AG20443 (cell line): ENCODE measurements at regions not wholly inside any gene's neighbourhood (a gene's known extent, or its start where the extent isn't known, plus 50 kb on each side); places are given as distances from the start of the nearest gene placed in this dataset.

ENCODE experiments used
- DNase-seq: peaks from one replicate; pipeline ENCODE4 v3.0.0; 2012; ENCODE audit warnings: low spot score, mixed read lengths

GRCh38 chr2:41955316-41956043 lies 92.3 kb upstream of the PKDCC start:
- no peak for DNase-seq

GRCh38 chr2:41957431-41957830 lies 90.4 kb upstream of the PKDCC start:
- no peak for DNase-seq

- no peak for DNase-seq
These were observed 89.6 kb upstream of the PKDCC start for GRCh38 chr2:41958251-41958650.

- no peak for DNase-seq
These were observed 89.0 kb upstream of the PKDCC start for GRCh38 chr2:41958775-41959174.

GRCh38 chr2:41959760-41960159 lies 88.1 kb upstream of the PKDCC start:
- no peak for DNase-seq

- peak; percentile 29 for DNase-seq
These were observed 84.7 kb upstream of the PKDCC start for GRCh38 chr2:41962922-41963622.

GRCh38 chr2:41963661-41964525 lies 83.9 kb upstream of the PKDCC start:
- DNase-seq: peak; percentile 30

- no peak for DNase-seq
These were observed 82.5 kb upstream of the PKDCC start for GRCh38 chr2:41965173-41965908.

- peak; percentile 57 for DNase-seq
These were observed 81.9 kb upstream of the PKDCC start for GRCh38 chr2:41965909-41966295.

GRCh38 chr2:41966431-41966893 lies 81.4 kb upstream of the PKDCC start:
- DNase-seq: peak; percentile 96

- no peak for DNase-seq
These were observed 80.9 kb upstream of the PKDCC start for GRCh38 chr2:41966920-41967319.

- peak; percentile 69 for DNase-seq
These were observed 80.2 kb upstream of the PKDCC start for GRCh38 chr2:41967476-41968181.

- DNase-seq: no peak
These were observed 79.6 kb upstream of the PKDCC start for GRCh38 chr2:41968182-41968578.

- DNase-seq: peak; percentile 38
These were observed 76.7 kb upstream of the PKDCC start for GRCh38 chr2:41970988-41971660.

GRCh38 chr2:41972179-41972578 lies 75.6 kb upstream of the PKDCC start:
- no peak for DNase-seq

- DNase-seq: no peak
These were observed 75.0 kb upstream of the PKDCC start for GRCh38 chr2:41972819-41973218.

- no peak for DNase-seq
These were observed 74.0 kb upstream of the PKDCC start for GRCh38 chr2:41973871-41974270.

- DNase-seq: no peak
These were observed 66.4 kb upstream of the PKDCC start for GRCh38 chr2:41981417-41981816.

- DNase-seq: no peak
These were observed 62.2 kb upstream of the PKDCC start for GRCh38 chr2:41985573-41986095.

GRCh38 chr2:41989501-41990180 lies 58.2 kb upstream of the PKDCC start:
- no peak for DNase-seq
